Keratinocyte (primary cell): ENCODE measurements at regions not wholly inside any gene's neighbourhood (a gene's known extent, or its start where the extent isn't known, plus 50 kb on each side); places are given as distances from the start of the nearest gene placed in this dataset.

Source experiments
- DNase-seq: peaks from one replicate; pipeline ENCODE4 v3.0.0-alpha.2; 2011; ENCODE audit warnings: low read depth, missing footprints, low spot score
- FAIRE-seq: peaks from 2 replicates; lab custom pipeline; 2011; peaks lifted over from hg19 to GRCh38; lab: Jason Lieb, UNC
- H2AFZ ChIP-seq: 2 replicates; pipeline ENCODE4 v1.6.0; 2012; ENCODE audit warnings: low read length, control low read depth, inconsistent platforms; ENCODE audit not compliant: control insufficient read depth
- H3K27ac ChIP-seq: 2 replicates; pipeline ENCODE4 v1.5.1; 2011; ENCODE audit warnings: low read length; ENCODE audit not compliant: control insufficient read depth, insufficient read depth
- H3K27me3 ChIP-seq: 3 replicates; pipeline ENCODE4 v1.6.0; 2011; ENCODE audit warnings: low read length; ENCODE audit not compliant: control insufficient read depth, insufficient read depth; ENCODE audit errors: extremely low read depth
- H3K36me3 ChIP-seq, 2 experiments: 2 replicates in 1 of 2; 3 replicates in 1 of 2; pipeline ENCODE4 v1.5.1; 2011; ENCODE audit warnings: low read length in 2 of 2, mild to moderate bottlenecking in 1 of 2; ENCODE audit not compliant: control insufficient read depth in 2 of 2, insufficient read depth in 2 of 2; ENCODE audit errors: extremely low read depth in 1 of 2
- H3K4me1 ChIP-seq: 3 replicates; pipeline ENCODE4 v1.5.1; 2011; ENCODE audit warnings: low read length; ENCODE audit not compliant: control insufficient read depth, insufficient read depth; ENCODE audit errors: extremely low read depth
- H3K4me2 ChIP-seq: 3 replicates; pipeline ENCODE4 v1.6.0; 2011; ENCODE audit warnings: low read depth, low read length; ENCODE audit not compliant: control insufficient read depth, insufficient read depth; ENCODE audit errors: extremely low read depth
- H3K4me3 ChIP-seq, 3 experiments: fragments of 200-600 bp in 1 of 3; sonication (generic) in 1 of 3; 2 replicates in 2 of 3; 3 replicates in 1 of 3; pipeline ENCODE4 v1.5.1; 2011 to 2016; ENCODE audit warnings: low read length in 3 of 3, mild to moderate bottlenecking in 3 of 3, control low read depth in 2 of 3, inconsistent platforms in 1 of 3, low read depth in 1 of 3, mixed read lengths in 1 of 3, mixed run types in 1 of 3, moderate library complexity in 1 of 3; ENCODE audit not compliant: control insufficient read depth in 2 of 3, insufficient read depth in 2 of 3; ENCODE audit errors: extremely low read depth in 1 of 3
- H3K79me2 ChIP-seq: 2 replicates; pipeline ENCODE4 v1.6.0; 2012; ENCODE audit warnings: low read length; ENCODE audit not compliant: control insufficient read depth, insufficient read depth
- H3K9ac ChIP-seq: 3 replicates; pipeline ENCODE4 v1.6.0; 2011; ENCODE audit warnings: low read length; ENCODE audit not compliant: control insufficient read depth, insufficient read depth; ENCODE audit errors: extremely low read depth
- H3K9me1 ChIP-seq: 3 replicates; pipeline ENCODE4 v1.6.0; 2011; ENCODE audit warnings: low read length; ENCODE audit not compliant: control insufficient read depth, insufficient read depth; ENCODE audit errors: extremely low read depth
- H3K9me3 ChIP-seq: 2 replicates; pipeline ENCODE4 v1.5.1; 2012; ENCODE audit warnings: low read depth, low read length; ENCODE audit not compliant: control insufficient read depth
- H4K20me1 ChIP-seq: 3 replicates; pipeline ENCODE4 v1.6.0; 2011; ENCODE audit warnings: low read length; ENCODE audit not compliant: control insufficient read depth, insufficient read depth; ENCODE audit errors: extremely low read depth
- EZH2 ChIP-seq: IDR thresholded peaks from one replicate; pipeline ENCODE4 v1.6.1; 2012; ENCODE audit warnings: inconsistent platforms, mild to moderate bottlenecking, low read length, moderate library complexity
- dilution Hi-C: fragments of 300-500 bp; cut with MboI; formaldehyde crosslinking; loops from one replicate; pipeline ENCODE4 v1.7.0; 2020; ENCODE audit warnings: low sequenced_read_pairs; ENCODE audit not compliant: extremely low pct_ligation_motif_present
- TF ChIP-seq, protein P1 (sequence below), 3 experiments: IDR thresholded peaks in 1 of 3; conservative IDR thresholded peaks in 1 of 3; optimal IDR thresholded peaks in 1 of 3; 2 replicates in 2 of 3; 3 replicates in 1 of 3; pipeline versions ENCODE3 to v1.5.1; 2011; ENCODE audit warnings: low read length in 3 of 3, mild to moderate bottlenecking in 3 of 3, moderate library complexity in 2 of 3, control low read depth in 1 of 3, inconsistent platforms in 1 of 3; ENCODE audit not compliant: insufficient read depth in 2 of 3; ENCODE audit errors: extremely low read depth in 1 of 3

GRCh38 chr11:116579857-116580727 lies 192.7 kb downstream of the BUD13 start:
- Histone ChIP-seq H3K79me2 (no peaks in the 10 kb centered on the region), H3K9me1 (no peaks in the 10 kb centered on the region), H3K4me3 (no peak overlapping the region), H3K27ac (no peak overlapping the region), H4K20me1 (no peaks in the 10 kb centered on the region), H3K27me3 (peaks cover 71% of the 10 kb centered on the region), H2AFZ (no peak overlapping the region), H3K9ac (no peak overlapping the region), H3K36me3 (no peaks in the 10 kb centered on the region), H3K4me2 (peak overlapping the region; percentile 32), H3K4me1 (no peaks in the 10 kb centered on the region), H3K9me3 (no peaks in the 10 kb centered on the region)
- DNase-seq (no peak), FAIRE-seq (no peak)
- dilution Hi-C loops: no loop called here
- TF ChIP-seq, protein P1, sequence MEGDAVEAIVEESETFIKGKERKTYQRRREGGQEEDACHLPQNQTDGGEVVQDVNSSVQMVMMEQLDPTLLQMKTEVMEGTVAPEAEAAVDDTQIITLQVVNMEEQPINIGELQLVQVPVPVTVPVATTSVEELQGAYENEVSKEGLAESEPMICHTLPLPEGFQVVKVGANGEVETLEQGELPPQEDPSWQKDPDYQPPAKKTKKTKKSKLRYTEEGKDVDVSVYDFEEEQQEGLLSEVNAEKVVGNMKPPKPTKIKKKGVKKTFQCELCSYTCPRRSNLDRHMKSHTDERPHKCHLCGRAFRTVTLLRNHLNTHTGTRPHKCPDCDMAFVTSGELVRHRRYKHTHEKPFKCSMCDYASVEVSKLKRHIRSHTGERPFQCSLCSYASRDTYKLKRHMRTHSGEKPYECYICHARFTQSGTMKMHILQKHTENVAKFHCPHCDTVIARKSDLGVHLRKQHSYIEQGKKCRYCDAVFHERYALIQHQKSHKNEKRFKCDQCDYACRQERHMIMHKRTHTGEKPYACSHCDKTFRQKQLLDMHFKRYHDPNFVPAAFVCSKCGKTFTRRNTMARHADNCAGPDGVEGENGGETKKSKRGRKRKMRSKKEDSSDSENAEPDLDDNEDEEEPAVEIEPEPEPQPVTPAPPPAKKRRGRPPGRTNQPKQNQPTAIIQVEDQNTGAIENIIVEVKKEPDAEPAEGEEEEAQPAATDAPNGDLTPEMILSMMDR (optimal IDR thresholded peaks at IDR 0.05 in 1 of 3, IDR thresholded peaks at IDR 0.05 in 1 of 3, conservative IDR thresholded peaks at IDR 0.05 in 1 of 3; ENCODE audit: extremely low read depth in 1 of 3, insufficient read depth in 2 of 3, low read length in 3 of 3): no peak
- TF ChIP-seq EZH2: peak; percentile 96

- H3K9me3 ChIP-seq: no peaks in the 10 kb centered on the region
- dilution Hi-C loops: no loop called here
- H2AFZ ChIP-seq: no peak overlapping the region
- FAIRE-seq (no peak), DNase-seq (no peak)
- TF ChIP-seq, protein P1 (optimal IDR thresholded peaks at IDR 0.05 in 1 of 3, IDR thresholded peaks at IDR 0.05 in 1 of 3, conservative IDR thresholded peaks at IDR 0.05 in 1 of 3; ENCODE audit: extremely low read depth in 1 of 3, insufficient read depth in 2 of 3, low read length in 3 of 3): no peak
- TF ChIP-seq EZH2: no peak
- no peaks in the 10 kb centered on the region for H3K9me1 ChIP-seq
- H3K4me3 ChIP-seq: no peak overlapping the region
- no peak overlapping the region for H3K4me2 ChIP-seq
- H4K20me1 ChIP-seq: no peaks in the 10 kb centered on the region
- no peaks in the 10 kb centered on the region for H3K4me1 ChIP-seq
- no peaks in the 10 kb centered on the region for H3K79me2 ChIP-seq
- peaks cover 65% of the 10 kb centered on the region for H3K27me3 ChIP-seq
- no peaks in the 10 kb centered on the region for H3K36me3 ChIP-seq
- no peak overlapping the region for H3K9ac ChIP-seq
- H3K27ac ChIP-seq: no peak overlapping the region
These were observed 193.6 kb downstream of the BUD13 start for GRCh38 chr11:116579031-116579653.
